ENCODE measurements at regions not wholly inside any gene's neighbourhood (a gene's known extent, or its start where the extent isn't known, plus 50 kb on each side); places are given as distances from the start of the nearest gene placed in this dataset.

GRCh38 chr22:49186762-49187161 is 640.9 kb downstream of the BRD1 start:
- H3K4me1 ChIP-seq, result peaks cover 0 to 3% (median 0%) of the 10 kb centered on the region in 12 donors
- H3K27ac ChIP-seq, result no peak overlapping the region
- ATAC-seq (no peak), DNase-seq (no peak)
- H3K36me3 ChIP-seq, result no peaks in the 10 kb centered on the region
- no peak overlapping the region for H3K4me3 ChIP-seq
- TF ChIP-seq POLR2A (IDR thresholded peaks at IDR 0.05), result no peak
- no peak for TF ChIP-seq CTCF (IDR thresholded peaks at IDR 0.05)
- 82 to 90% (median 85%) methylated on average over 11 to 12 of the region's 12 CpGs for WGBS, 4 donors
- no peaks in the 10 kb centered on the region for H3K9me3 ChIP-seq
- peaks cover 0 to 22% (median 0%) of the 10 kb centered on the region in 9 donors for H3K27me3 ChIP-seq
- intact Hi-C loops (cut with DNase I), result no loop called here

GRCh38 chr22:49186293-49186692 is 641.4 kb downstream of the BRD1 start:
- H3K36me3 ChIP-seq, result no peaks in the 10 kb centered on the region
- intact Hi-C loops (cut with DNase I), result no loop called here
- WGBS, 4 donors, result 90 to 100% (median 94%) methylated on average over 1 of the region's 1 CpG
- DNase-seq (peak in 1 of 5 donors; percentile 17), ATAC-seq (no peak)
- no peak overlapping the region for H3K27ac ChIP-seq
- H3K27me3 ChIP-seq, result peaks cover 0 to 22% (median 0%) of the 10 kb centered on the region in 9 donors
- no peaks in the 10 kb centered on the region for H3K4me1 ChIP-seq
- H3K9me3 ChIP-seq, result no peaks in the 10 kb centered on the region
- TF ChIP-seq POLR2A (IDR thresholded peaks at IDR 0.05) (no peak), CTCF (IDR thresholded peaks at IDR 0.05) (no peak)
- H3K4me3 ChIP-seq, result no peak overlapping the region

- WGBS, 4 donors, result 74 to 82% (median 77%) methylated on average over 4 of the region's 4 CpGs
- peaks cover 0 to 22% (median 0%) of the 10 kb centered on the region in 9 donors for H3K27me3 ChIP-seq
- no peak overlapping the region for H3K4me3 ChIP-seq
- H3K27ac ChIP-seq, result no peak overlapping the region
- TF ChIP-seq POLR2A (IDR thresholded peaks at IDR 0.05), result no peak
- TF ChIP-seq CTCF (IDR thresholded peaks at IDR 0.05), result no peak
- DNase-seq (peak in 1 of 5 donors; percentile 19), ATAC-seq (no peak)
- no peaks in the 10 kb centered on the region for H3K36me3 ChIP-seq
- H3K9me3 ChIP-seq, result no peaks in the 10 kb centered on the region
- intact Hi-C loops (cut with DNase I), result no loop called here
- no peaks in the 10 kb centered on the region for H3K4me1 ChIP-seq
Measured at GRCh38 chr22:49185312-49185969, 642.2 kb downstream of the BRD1 start.

GRCh38 chr22:49184736-49185135 is 642.9 kb downstream of the BRD1 start:
- Histone ChIP-seq H3K4me1 (no peaks in the 10 kb centered on the region), H3K36me3 (no peaks in the 10 kb centered on the region), H3K9me3 (no peaks in the 10 kb centered on the region), H3K27ac (no peak overlapping the region), H3K4me3 (no peak overlapping the region), H3K27me3 (peaks cover 0 to 22% (median 0%) of the 10 kb centered on the region in 9 donors)
- TF ChIP-seq POLR2A (IDR thresholded peaks at IDR 0.05) (no peak), CTCF (IDR thresholded peaks at IDR 0.05) (no peak)
- intact Hi-C loops (cut with DNase I), result no loop called here
- WGBS, 4 donors, result 76 to 85% (median 82%) methylated on average over 15 of the region's 15 CpGs
- peak in 1 of 5 donors; percentile 37 for DNase-seq
- no peak for ATAC-seq

All from heart left ventricle (tissue), 16 donors.